ENCODE measurements at regions not wholly inside any gene's neighbourhood (a gene's known extent, or its start where the extent isn't known, plus 50 kb on each side); places are given as distances from the start of the nearest gene placed in this dataset.

DNA sequence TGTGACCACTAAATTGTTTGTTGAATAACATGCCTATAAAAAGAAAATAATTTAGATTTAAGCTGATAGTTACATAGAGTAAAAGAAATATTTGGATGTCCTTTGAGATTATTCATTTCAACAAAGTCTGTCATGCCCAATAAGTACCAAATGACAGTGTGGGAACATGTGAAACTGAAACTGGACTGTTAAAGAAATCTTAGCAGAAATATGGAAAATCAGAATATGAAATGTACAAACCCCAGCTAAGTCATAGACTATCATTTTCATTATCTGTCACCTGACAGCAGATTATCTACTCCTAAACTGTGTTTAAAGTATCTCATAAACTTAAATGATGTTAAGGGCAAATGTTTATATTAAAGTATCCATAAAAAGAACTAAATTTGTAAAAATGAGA is 437.8 kb upstream of the FAM241A start:
- TF ChIP-seq CTCF (IDR thresholded peaks at IDR 0.05; ENCODE audit: control insufficient read depth, extremely low read depth, insufficient read depth) = no peak
- H3K4me3 ChIP-seq (ENCODE audit: low read depth, low read length) = no peak overlapping the region
- no peak for DNase-seq (ENCODE audit: low read depth)

- no peak overlapping the region for H3K4me3 ChIP-seq (ENCODE audit: low read depth, low read length)
- no peak for DNase-seq (ENCODE audit: low read depth)
- no peak for TF ChIP-seq CTCF (IDR thresholded peaks at IDR 0.05; ENCODE audit: control insufficient read depth, extremely low read depth, insufficient read depth)
These were observed 433.1 kb upstream of the FAM241A start for GRCh38 chr4:111712093-111712677.

DNA sequence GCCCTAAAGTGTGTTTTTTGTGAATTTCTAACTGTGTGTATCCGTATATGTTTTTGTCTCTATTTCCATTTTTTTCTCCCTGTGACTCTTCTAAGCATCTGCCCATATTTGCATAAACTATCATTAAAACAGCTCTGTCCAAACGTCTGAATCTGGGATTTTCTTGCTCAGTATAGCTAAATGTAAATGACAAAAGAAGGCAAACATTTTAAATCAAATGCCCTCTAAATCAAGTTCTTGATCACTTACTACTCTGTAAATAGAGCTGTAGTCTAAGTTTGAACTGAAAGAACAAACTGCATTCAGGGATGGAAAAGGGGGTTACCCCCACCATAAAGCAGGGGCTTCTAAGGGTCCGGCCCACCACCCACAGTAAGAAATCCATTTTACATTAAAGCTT is 432.0 kb upstream of the FAM241A start:
- DNase-seq (ENCODE audit: low read depth) = no peak
- no peak for TF ChIP-seq CTCF (IDR thresholded peaks at IDR 0.05; ENCODE audit: control insufficient read depth, extremely low read depth, insufficient read depth)
- H3K4me3 ChIP-seq (ENCODE audit: low read depth, low read length) = no peak overlapping the region

DNA sequence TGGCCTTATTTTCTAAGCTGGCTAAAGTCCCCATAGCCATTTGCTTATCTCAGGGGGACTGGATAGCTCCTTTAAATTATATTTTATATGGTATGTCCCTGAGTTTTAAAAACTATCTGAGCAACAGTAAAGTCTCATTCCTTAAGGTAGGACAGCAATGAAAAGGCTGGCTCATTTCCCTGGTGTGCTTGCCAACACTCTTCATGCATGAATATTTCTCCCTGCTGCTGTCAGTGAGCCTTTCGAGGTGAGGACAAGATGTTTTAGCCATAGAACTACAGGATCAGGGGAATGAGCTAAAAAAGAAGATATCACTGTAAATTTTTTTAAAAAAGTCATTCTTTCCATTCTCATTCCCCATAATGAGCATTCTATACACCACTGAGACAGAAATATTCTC is 427.3 kb upstream of the FAM241A start:
- DNase-seq (ENCODE audit: low read depth) = no peak
- no peak overlapping the region for H3K4me3 ChIP-seq (ENCODE audit: low read depth, low read length)
- TF ChIP-seq CTCF (IDR thresholded peaks at IDR 0.05; ENCODE audit: control insufficient read depth, extremely low read depth, insufficient read depth) = no peak

DNA sequence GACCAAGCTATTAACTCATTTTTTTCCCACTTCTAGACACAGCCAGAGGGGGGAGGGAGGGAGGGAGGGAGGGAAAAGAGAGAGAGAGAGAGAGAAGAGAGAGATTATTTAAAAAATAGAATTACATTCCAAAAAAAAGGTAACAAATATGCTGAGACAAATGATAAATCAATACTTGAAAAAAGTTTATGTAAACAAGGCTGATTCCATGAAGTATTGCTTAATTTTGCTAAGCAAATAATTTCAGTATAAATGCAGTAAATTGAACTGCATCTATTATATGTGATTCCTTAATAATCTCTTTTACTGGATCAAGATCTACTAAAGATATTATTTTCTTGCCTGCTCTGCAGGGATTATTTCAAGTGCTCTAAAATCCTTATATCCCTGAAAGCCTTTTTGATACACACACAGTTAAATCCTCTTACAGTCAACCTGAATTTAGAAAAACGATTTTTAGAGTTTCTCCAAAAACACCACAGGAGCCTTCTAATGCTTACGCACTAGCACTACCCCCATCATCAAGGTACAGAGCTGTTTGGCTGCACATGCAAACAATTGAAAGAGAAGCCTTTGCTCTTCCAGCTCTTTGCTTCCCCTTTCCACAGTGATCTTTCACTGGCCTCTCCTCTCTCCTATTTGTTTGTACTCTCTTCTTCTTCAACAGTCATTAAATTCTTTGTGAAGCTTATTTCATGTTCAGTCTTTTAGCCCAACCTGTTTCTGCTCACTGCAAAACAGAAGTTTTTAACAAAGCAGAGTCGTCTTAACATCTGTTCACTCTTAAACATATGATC is 426.3 kb upstream of the FAM241A start:
- no peak for TF ChIP-seq CTCF (IDR thresholded peaks at IDR 0.05; ENCODE audit: control insufficient read depth, extremely low read depth, insufficient read depth)
- no peak overlapping the region for H3K4me3 ChIP-seq (ENCODE audit: low read depth, low read length)
- no peak for DNase-seq (ENCODE audit: low read depth)

DNA sequence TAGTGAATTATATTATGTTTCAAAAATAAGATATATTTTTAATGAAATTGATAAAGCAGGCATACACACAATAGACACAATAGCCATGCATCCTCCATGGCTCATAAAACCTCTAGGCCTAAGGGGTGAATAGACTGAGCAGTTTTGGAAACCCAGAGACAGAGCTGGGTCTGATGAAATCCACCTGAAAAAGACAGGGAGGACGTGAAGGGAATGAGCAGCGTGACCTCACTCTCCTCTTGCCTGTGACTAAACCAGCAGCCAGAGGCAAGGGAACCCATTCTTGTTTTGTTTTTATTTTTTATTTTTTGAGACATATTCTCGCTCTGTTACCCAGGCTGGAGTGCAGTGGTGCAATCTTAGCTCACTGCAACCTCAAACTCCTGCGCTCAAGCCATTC is 424.4 kb upstream of the FAM241A start:
- no peak overlapping the region for H3K4me3 ChIP-seq (ENCODE audit: low read depth, low read length)
- no peak for TF ChIP-seq CTCF (IDR thresholded peaks at IDR 0.05; ENCODE audit: control insufficient read depth, extremely low read depth, insufficient read depth)
- no peak for DNase-seq (ENCODE audit: low read depth)
